ENCODE measurements at regions not wholly inside any gene's neighbourhood (a gene's known extent, or its start where the extent isn't known, plus 50 kb on each side); places are given as distances from the start of the nearest gene placed in this dataset.
"Not testable (repeated sequence)": the region's sequence is repeated elsewhere in the genome, so short reads cannot be mapped to it uniquely, and the experiment has no call there.

- ATAC-seq (ENCODE audit: low FRiP score) (no peak), DNase-seq (ENCODE audit: low spot score) (no peak)
- TF ChIP-seq CTCF (IDR thresholded peaks at IDR 0.05), result no peak
Measured at GRCh38 chr12:28089338-28089737, 100.9 kb upstream of the CCDC91 start.

GRCh38 chr12:28090835-28091234 is 99.4 kb upstream of the CCDC91 start:
- TF ChIP-seq CTCF (IDR thresholded peaks at IDR 0.05), result no peak
- ATAC-seq (ENCODE audit: low FRiP score) (no peak), DNase-seq (ENCODE audit: low spot score) (no peak)

GRCh38 chr12:28092396-28092795 is 97.9 kb upstream of the CCDC91 start:
- DNase-seq (ENCODE audit: low spot score) (no peak), ATAC-seq (ENCODE audit: low FRiP score) (no peak)
- no peak for TF ChIP-seq CTCF (IDR thresholded peaks at IDR 0.05)

- no peak for TF ChIP-seq CTCF (IDR thresholded peaks at IDR 0.05)
- DNase-seq (ENCODE audit: low spot score) (no peak), ATAC-seq (ENCODE audit: low FRiP score) (no peak)
Measured at GRCh38 chr12:28096649-28097048, 93.6 kb upstream of the CCDC91 start.

- DNase-seq (ENCODE audit: low spot score) (no peak), ATAC-seq (ENCODE audit: low FRiP score) (no peak)
- no peak for TF ChIP-seq CTCF (IDR thresholded peaks at IDR 0.05)
Measured at GRCh38 chr12:28097221-28097620, 93.0 kb upstream of the CCDC91 start.

GRCh38 chr12:28099245-28099644 is 91.0 kb upstream of the CCDC91 start:
- not testable (repeated sequence) for DNase-seq (ENCODE audit: low spot score)

GRCh38 chr12:28099871-28100270 is 90.4 kb upstream of the CCDC91 start:
- DNase-seq (ENCODE audit: low spot score) (no peak), ATAC-seq (ENCODE audit: low FRiP score) (no peak)
- no peak for TF ChIP-seq CTCF (IDR thresholded peaks at IDR 0.05)

More at GRCh38 chr12:28099245-28099644, 91.0 kb upstream of the CCDC91 start:
- ATAC-seq (ENCODE audit: low FRiP score), result not testable (repeated sequence)

GRCh38 chr12:28100717-28101116 is 89.5 kb upstream of the CCDC91 start:
- TF ChIP-seq CTCF (IDR thresholded peaks at IDR 0.05), result no peak
- no peak for ATAC-seq (ENCODE audit: low FRiP score)
- no peak for DNase-seq (ENCODE audit: low spot score)
